Testis (tissue), 2 donors: ENCODE measurements at regions not wholly inside any gene's neighbourhood (a gene's known extent, or its start where the extent isn't known, plus 50 kb on each side); places are given as distances from the start of the nearest gene placed in this dataset.

Source experiments
- POLR2A ChIP-seq: fragments of 450-650 bp; IDR thresholded peaks from one replicate; pipeline ENCODE4 v1.6.1; 2017; ENCODE audit warnings: antibody characterized with exemption, mild to moderate bottlenecking, moderate library complexity
- TF ChIP-seq, protein P1 (sequence below), 3 experiments: fragments of 450-650 bp in 2 of 3; fragments of 200-600 bp in 1 of 3; sonication (generic) in 1 of 3; IDR thresholded peaks; one replicate each; pipeline ENCODE4 v1.5.1; 2016 to 2019; ENCODE audit warnings: antibody characterized with exemption in 3 of 3, mild to moderate bottlenecking in 2 of 3, moderate library complexity in 1 of 3

DNA sequence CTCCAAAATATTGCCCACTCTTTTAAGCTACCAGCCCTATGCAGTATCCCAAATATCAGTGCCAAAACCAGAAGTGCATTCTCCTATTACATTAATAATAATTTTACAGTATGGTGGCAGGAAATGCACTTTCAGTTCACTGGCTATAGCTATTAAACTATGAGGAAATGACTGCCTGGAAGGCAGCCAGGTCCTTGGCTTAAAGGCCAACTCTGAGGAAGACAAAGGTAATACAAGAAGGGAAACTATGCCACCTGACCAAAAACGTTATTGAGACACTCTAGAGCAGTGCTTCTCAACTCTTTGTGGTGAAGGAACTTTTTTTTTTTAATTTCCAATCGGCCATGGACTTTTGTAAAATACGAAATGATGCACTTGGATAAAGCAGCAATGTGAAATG is 133.6 kb upstream of the VAMP7 start:
- TF ChIP-seq, protein P1, sequence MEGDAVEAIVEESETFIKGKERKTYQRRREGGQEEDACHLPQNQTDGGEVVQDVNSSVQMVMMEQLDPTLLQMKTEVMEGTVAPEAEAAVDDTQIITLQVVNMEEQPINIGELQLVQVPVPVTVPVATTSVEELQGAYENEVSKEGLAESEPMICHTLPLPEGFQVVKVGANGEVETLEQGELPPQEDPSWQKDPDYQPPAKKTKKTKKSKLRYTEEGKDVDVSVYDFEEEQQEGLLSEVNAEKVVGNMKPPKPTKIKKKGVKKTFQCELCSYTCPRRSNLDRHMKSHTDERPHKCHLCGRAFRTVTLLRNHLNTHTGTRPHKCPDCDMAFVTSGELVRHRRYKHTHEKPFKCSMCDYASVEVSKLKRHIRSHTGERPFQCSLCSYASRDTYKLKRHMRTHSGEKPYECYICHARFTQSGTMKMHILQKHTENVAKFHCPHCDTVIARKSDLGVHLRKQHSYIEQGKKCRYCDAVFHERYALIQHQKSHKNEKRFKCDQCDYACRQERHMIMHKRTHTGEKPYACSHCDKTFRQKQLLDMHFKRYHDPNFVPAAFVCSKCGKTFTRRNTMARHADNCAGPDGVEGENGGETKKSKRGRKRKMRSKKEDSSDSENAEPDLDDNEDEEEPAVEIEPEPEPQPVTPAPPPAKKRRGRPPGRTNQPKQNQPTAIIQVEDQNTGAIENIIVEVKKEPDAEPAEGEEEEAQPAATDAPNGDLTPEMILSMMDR (IDR thresholded peaks at IDR 0.05), result no peak
- no peak for TF ChIP-seq POLR2A
